ENCODE measurements at regions not wholly inside any gene's neighbourhood (a gene's known extent, or its start where the extent isn't known, plus 50 kb on each side); places are given as distances from the start of the nearest gene placed in this dataset.

DNA sequence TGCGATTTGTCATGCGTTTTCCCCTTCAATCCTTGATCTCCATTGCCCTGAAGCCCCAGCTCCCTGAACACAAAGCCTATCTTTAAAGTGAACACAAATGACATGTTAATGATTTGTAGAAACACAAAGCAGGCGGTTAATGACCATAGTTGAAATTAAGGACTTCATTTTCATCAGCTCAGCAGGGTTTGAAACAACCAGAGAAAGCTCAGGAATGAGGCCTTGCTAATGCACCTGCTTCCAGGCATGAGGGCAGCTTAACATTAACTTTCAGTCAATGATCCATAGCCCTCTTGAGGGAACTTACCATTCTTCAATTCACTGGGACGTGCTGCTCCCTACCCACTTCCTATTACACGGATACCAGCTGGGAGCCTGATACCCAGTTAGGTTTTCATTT, 427.2 kb upstream of the CBLB start:
- no peak for TF ChIP-seq CTCF (IDR thresholded peaks at IDR 0.05)
- no peak for TF ChIP-seq POLR2A (IDR thresholded peaks at IDR 0.05)
